ENCODE measurements at regions not wholly inside any gene's neighbourhood (a gene's known extent, or its start where the extent isn't known, plus 50 kb on each side); places are given as distances from the start of the nearest gene placed in this dataset.

DNA sequence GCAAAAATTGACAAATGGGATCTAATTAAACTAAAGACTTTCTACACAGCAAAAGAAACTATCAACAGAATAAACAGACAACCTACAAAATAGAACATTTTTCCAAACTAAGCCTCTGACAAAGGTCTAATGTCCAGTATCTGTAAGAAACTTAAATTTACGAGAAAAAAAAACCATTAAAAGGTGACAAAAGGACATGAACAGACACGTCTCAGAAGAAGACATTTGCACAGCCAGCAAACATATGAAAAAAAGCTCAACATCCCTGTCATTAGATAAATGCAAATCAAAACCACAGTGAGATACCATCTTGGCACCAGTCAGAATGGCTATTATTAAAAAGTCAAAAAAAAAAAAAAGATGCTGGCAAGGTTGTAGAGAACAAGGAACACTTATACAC, 70.6 kb upstream of the GRIK2 start:
- DNase-seq, result no peak

GRCh38 chr6:101326411-101326810, 67.1 kb upstream of the GRIK2 start:
- no peak for DNase-seq

DNA sequence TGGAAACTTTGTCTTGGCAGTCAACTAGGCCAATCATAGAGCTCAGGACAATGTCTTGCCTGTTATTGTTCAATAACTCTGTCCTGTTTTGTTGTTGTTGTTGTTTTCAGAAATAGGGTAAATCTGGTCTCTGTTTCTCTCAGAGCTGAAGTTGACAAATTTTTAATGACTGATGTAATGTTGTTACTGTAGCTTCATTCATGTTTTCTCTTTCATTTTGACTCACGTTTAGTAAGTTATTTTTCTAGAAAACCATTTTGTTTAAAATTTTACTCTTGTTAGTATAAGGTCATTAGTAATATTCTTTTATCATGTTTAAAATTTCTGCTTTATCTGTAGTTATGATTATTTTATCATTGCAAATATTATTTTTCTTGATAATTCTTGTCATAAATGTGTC, 51.6 kb upstream of the GRIK2 start:
- no peak for DNase-seq
